Endothelial cell of umbilical vein (primary cell): ENCODE measurements at regions not wholly inside any gene's neighbourhood (a gene's known extent, or its start where the extent isn't known, plus 50 kb on each side); places are given as distances from the start of the nearest gene placed in this dataset.

ENCODE experiments used
- BruUV-seq: library from RNA; stranded (reverse); fragments of 400-500 nt; replicated peaks from 2 replicates; lab custom pipeline; 2021; lab: Mats Ljungman, UMichigan
- CTCF ChIA-PET: fragments of 300-600, 350-600 bp; sonication (Branson Sonifier 250); formaldehyde crosslinking; loops from one replicate; lab custom pipeline; 2021; ENCODE audit warnings: antibody characterized with exemption, inconsistent platforms; lab: Charles Lee
- POLR2A ChIA-PET: fragments of 300-600, 350-600 bp; sonication (Branson Sonifier 250); formaldehyde crosslinking; loops from one replicate; lab custom pipeline; 2021; ENCODE audit warnings: antibody characterized with exemption, inconsistent platforms; lab: Charles Lee
- DNase-seq: peaks from one replicate; pipeline ENCODE4 v3.0.0-alpha.2; 2011; ENCODE audit warnings: low read depth, low spot score
- FAIRE-seq: peaks from 2 replicates; lab custom pipeline; 2011; peaks lifted over from hg19 to GRCh38; lab: Jason Lieb, UNC
- H2AFZ ChIP-seq: 2 replicates; pipeline ENCODE4 v1.6.0; 2012; ENCODE audit warnings: low read depth, low read length, control low read depth, inconsistent platforms
- H3K27ac ChIP-seq: 2 replicates; pipeline ENCODE4 v1.5.1; 2011; ENCODE audit warnings: low read depth, mild to moderate bottlenecking, control low read depth, low read length, moderate library complexity; ENCODE audit not compliant: insufficient read depth
- H3K27me3 ChIP-seq, 2 experiments: 2 replicates each; pipeline versions ENCODE4 v1.6.0 to v1.6.1; 2011; ENCODE audit warnings: low read length in 2 of 2, mixed read lengths in 1 of 2; ENCODE audit not compliant: control insufficient read depth in 2 of 2, insufficient read depth in 2 of 2
- H3K36me3 ChIP-seq, 2 experiments: 2 replicates in 1 of 2; 3 replicates in 1 of 2; pipeline ENCODE4 v1.5.1; 2011; ENCODE audit warnings: low read length in 2 of 2, mild to moderate bottlenecking in 1 of 2, moderate library complexity in 1 of 2; ENCODE audit not compliant: control insufficient read depth in 2 of 2, insufficient read depth in 2 of 2; ENCODE audit errors: extremely low read depth in 1 of 2
- H3K4me1 ChIP-seq: 3 replicates; pipeline ENCODE4 v1.5.1; 2011; ENCODE audit warnings: mild to moderate bottlenecking, low read length; ENCODE audit not compliant: control insufficient read depth, insufficient read depth; ENCODE audit errors: extremely low read depth
- H3K4me2 ChIP-seq: 2 replicates; pipeline ENCODE4 v1.6.1; 2011; ENCODE audit warnings: low read length, control low read depth, mixed read lengths; ENCODE audit not compliant: insufficient read depth
- H3K4me3 ChIP-seq, 3 experiments: fragments of 200-600 bp in 1 of 3; sonication (generic), shearing (Covaris generic) in 1 of 3; replicated peaks in 1 of 3; 2 replicates each; pipeline ENCODE4 v1.5.1; 2011 to 2016; ENCODE audit warnings: control low read depth in 3 of 3, low read length in 3 of 3, mild to moderate bottlenecking in 2 of 3, inconsistent platforms in 1 of 3, low read depth in 1 of 3, moderate library complexity in 1 of 3; ENCODE audit not compliant: insufficient read depth in 1 of 3
- H3K79me2 ChIP-seq: 2 replicates; pipeline ENCODE4 v1.6.0; 2012; ENCODE audit warnings: low read length, inconsistent platforms; ENCODE audit not compliant: control insufficient read depth, insufficient read depth
- H3K9ac ChIP-seq: replicated peaks from 2 replicates; pipeline ENCODE3; 2011; ENCODE audit warnings: low read length, control low read depth; ENCODE audit not compliant: insufficient read depth; ENCODE audit errors: extremely low read depth
- H3K9me1 ChIP-seq: replicated peaks from 3 replicates; pipeline ENCODE4 v1.6.0; 2011; ENCODE audit warnings: mild to moderate bottlenecking, low read length; ENCODE audit not compliant: control insufficient read depth, insufficient read depth; ENCODE audit errors: extremely low read depth
- H3K9me3 ChIP-seq: replicated peaks from 2 replicates; pipeline ENCODE4 v1.5.1; 2012; ENCODE audit warnings: low read length, inconsistent platforms; ENCODE audit not compliant: control insufficient read depth, insufficient read depth
- H4K20me1 ChIP-seq: replicated peaks from 2 replicates; pipeline ENCODE3; 2011; ENCODE audit warnings: mild to moderate bottlenecking, low read length; ENCODE audit not compliant: control insufficient read depth, insufficient read depth; ENCODE audit errors: extremely low read depth
- EZH2 ChIP-seq: IDR thresholded peaks from 2 replicates; pipeline ENCODE4 v1.6.1; 2012; ENCODE audit warnings: borderline replicate concordance, low read depth, mild to moderate bottlenecking, moderate library complexity, low read length, inconsistent platforms; ENCODE audit not compliant: severe bottlenecking
- FOS ChIP-seq: IDR thresholded peaks from 2 replicates; pipeline ENCODE4 v1.6.1; 2011; ENCODE audit warnings: mild to moderate bottlenecking, low read length, moderate library complexity, borderline replicate concordance; ENCODE audit not compliant: insufficient read depth
- GATA2 ChIP-seq: IDR thresholded peaks from 2 replicates; pipeline ENCODE4 v1.7.0; 2011; ENCODE audit warnings: low read depth, mild to moderate bottlenecking, moderate library complexity, mixed read lengths, low read length; ENCODE audit not compliant: insufficient read length, insufficient read depth
- JUN ChIP-seq: IDR thresholded peaks from 2 replicates; pipeline ENCODE4 v1.6.1; 2011; ENCODE audit warnings: borderline replicate concordance, low read depth; ENCODE audit not compliant: insufficient read length, insufficient read depth
- MYC ChIP-seq: IDR thresholded peaks from one replicate; pipeline ENCODE4 v1.6.1; 2011; ENCODE audit warnings: mild to moderate bottlenecking, low read depth, low read length
- POLR2AphosphoS5 ChIP-seq: IDR thresholded peaks from 2 replicates; pipeline ENCODE4 v1.6.1; 2012; ENCODE audit warnings: low read depth, mild to moderate bottlenecking, control low read depth, low read length, moderate library complexity; ENCODE audit not compliant: insufficient read depth
- dilution Hi-C: fragments of 300-500 bp; cut with MboI; formaldehyde crosslinking; loops from one replicate; pipeline ENCODE4 v1.15.0; 2019; ENCODE audit warnings: low sequenced_read_pairs; ENCODE audit not compliant: extremely low pct_ligation_motif_present
- intact Hi-C: fragments of 100-400 bp; cut with micrococcal nuclease; formaldehyde crosslinking; loops from one replicate; pipeline ENCODE4 v1.10.0; 2022

GRCh38 chr6:51472745-51473487 is 614.5 kb downstream of the PKHD1 start:
- no peak overlapping the region for H3K4me2 ChIP-seq
- no peaks in the 10 kb centered on the region for H3K9me3 ChIP-seq
- no peak overlapping the region for H2AFZ ChIP-seq
- no peaks in the 10 kb centered on the region for H4K20me1 ChIP-seq
- no peak overlapping the region for H3K4me3 ChIP-seq
- POLR2A ChIA-PET = no interaction called here
- TF ChIP-seq FOS (no peak), MYC (no peak), POLR2AphosphoS5 (no peak), JUN (no peak), EZH2 (no peak), GATA2 (no peak)
- intact Hi-C loops = no loop called here
- H3K4me1 ChIP-seq = no peaks in the 10 kb centered on the region
- CTCF ChIA-PET = no interaction called here
- H3K79me2 ChIP-seq = no peaks in the 10 kb centered on the region
- H3K9me1 ChIP-seq = no peaks in the 10 kb centered on the region
- H3K27me3 ChIP-seq = no peaks in the 10 kb centered on the region
- DNase-seq (no peak), FAIRE-seq (no peak)
- no peaks in the 10 kb centered on the region for H3K36me3 ChIP-seq
- no peak overlapping the region for H3K9ac ChIP-seq
- dilution Hi-C loops = no loop called here
- no TSS peak for BruUV-seq
- H3K27ac ChIP-seq = no peak overlapping the region
